ENCODE measurements at regions not wholly inside any gene's neighbourhood (a gene's known extent, or its start where the extent isn't known, plus 50 kb on each side); places are given as distances from the start of the nearest gene placed in this dataset.

DNA sequence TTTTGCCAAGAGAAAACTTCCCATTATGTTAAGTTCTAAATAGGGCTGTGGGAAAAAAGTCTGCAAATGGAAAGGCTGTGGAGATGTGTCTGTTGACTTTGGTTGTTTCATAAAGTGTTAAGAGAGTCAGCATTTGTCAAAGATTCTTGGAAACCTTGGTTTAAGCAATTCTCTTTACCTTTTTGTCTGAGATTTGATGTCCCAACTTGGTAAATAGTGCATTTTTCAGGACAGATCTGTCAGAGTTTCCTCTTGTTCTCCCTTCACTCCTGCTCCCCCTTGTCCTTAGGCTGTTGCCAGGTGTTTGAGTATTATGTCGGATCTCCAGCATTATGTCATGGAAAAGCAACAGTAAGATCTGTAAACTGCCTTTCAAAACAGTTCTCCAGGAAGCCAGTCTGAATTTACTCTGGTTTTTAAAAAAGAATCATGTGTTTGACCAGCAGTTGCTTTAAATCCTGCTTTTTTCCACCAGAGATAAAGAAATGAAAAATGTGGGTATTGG, 79.1 kb upstream of the ADAMTSL1 start:
- no peak overlapping the region for H2AFZ ChIP-seq (ENCODE audit: insufficient read depth, low read depth, low read length, poor library complexity, severe bottlenecking)
- Mint-ChIP-seq H3K27me3 (no peaks in the 10 kb centered on the region), H3K4me1 (no peaks in the 10 kb centered on the region), H3K4me3 (no peak overlapping the region), H3K9me3 (ENCODE audit: insufficient read depth) (no peaks in the 10 kb centered on the region), H3K27ac (no peak overlapping the region)
- no peaks in the 10 kb centered on the region for H3K27me3 ChIP-seq (replicated peaks in 1 of 4; ENCODE audit: control extremely low read depth in 1 of 4, control insufficient read depth in 3 of 4, insufficient read depth in 4 of 4, low read length in 3 of 4)
- no peaks in the 10 kb centered on the region for H4K20me1 ChIP-seq (ENCODE audit: control insufficient read depth, insufficient read depth, low read length, poor library complexity, severe bottlenecking)
- no peak overlapping the region for H3K27ac ChIP-seq (ENCODE audit: low read length in 2 of 2)
- intact Hi-C loops (cut with micrococcal nuclease): no loop called here
- no peak overlapping the region for H3K4me2 ChIP-seq (replicated peaks; ENCODE audit: low read depth, low read length, poor library complexity, severe bottlenecking)
- no peaks in the 10 kb centered on the region for H3K4me1 ChIP-seq (ENCODE audit: control insufficient read depth in 2 of 2, insufficient read depth in 2 of 2, low read length in 2 of 2)
- H3K4me3 ChIP-seq (ENCODE audit: control extremely low read depth in 1 of 5, extremely low read depth in 1 of 5, insufficient read depth in 1 of 5, low read depth in 2 of 5, low read length in 4 of 5): no peak overlapping the region
- H3K79me2 ChIP-seq (ENCODE audit: control insufficient read depth, insufficient read depth, low read length): no peaks in the 10 kb centered on the region
- DNase-seq: no peak
- ChIA-PET POLR2A (no interaction called here), CTCF (no interaction called here)
- no peak overlapping the region for H3K9ac ChIP-seq (ENCODE audit: low read length)
- no peak for ATAC-seq (ENCODE audit: low read depth)
- TF ChIP-seq, protein P1, sequence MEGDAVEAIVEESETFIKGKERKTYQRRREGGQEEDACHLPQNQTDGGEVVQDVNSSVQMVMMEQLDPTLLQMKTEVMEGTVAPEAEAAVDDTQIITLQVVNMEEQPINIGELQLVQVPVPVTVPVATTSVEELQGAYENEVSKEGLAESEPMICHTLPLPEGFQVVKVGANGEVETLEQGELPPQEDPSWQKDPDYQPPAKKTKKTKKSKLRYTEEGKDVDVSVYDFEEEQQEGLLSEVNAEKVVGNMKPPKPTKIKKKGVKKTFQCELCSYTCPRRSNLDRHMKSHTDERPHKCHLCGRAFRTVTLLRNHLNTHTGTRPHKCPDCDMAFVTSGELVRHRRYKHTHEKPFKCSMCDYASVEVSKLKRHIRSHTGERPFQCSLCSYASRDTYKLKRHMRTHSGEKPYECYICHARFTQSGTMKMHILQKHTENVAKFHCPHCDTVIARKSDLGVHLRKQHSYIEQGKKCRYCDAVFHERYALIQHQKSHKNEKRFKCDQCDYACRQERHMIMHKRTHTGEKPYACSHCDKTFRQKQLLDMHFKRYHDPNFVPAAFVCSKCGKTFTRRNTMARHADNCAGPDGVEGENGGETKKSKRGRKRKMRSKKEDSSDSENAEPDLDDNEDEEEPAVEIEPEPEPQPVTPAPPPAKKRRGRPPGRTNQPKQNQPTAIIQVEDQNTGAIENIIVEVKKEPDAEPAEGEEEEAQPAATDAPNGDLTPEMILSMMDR (IDR thresholded peaks at IDR 0.05): no peak
- no peaks in the 10 kb centered on the region for H3K9me3 ChIP-seq (ENCODE audit: control extremely low read depth in 1 of 3, control insufficient read depth in 2 of 3, insufficient read depth in 1 of 3, low read length in 2 of 3)
- H3K36me3 ChIP-seq (replicated peaks in 1 of 2; ENCODE audit: control extremely low read depth in 1 of 2, control insufficient read depth in 1 of 2, extremely low read depth in 1 of 2, insufficient read depth in 2 of 2, low read length in 1 of 2): no peaks in the 10 kb centered on the region
- no CpG with 5 or more reads among the region's 1 CpG for WGBS (ENCODE audit: insufficient coverage)

DNA sequence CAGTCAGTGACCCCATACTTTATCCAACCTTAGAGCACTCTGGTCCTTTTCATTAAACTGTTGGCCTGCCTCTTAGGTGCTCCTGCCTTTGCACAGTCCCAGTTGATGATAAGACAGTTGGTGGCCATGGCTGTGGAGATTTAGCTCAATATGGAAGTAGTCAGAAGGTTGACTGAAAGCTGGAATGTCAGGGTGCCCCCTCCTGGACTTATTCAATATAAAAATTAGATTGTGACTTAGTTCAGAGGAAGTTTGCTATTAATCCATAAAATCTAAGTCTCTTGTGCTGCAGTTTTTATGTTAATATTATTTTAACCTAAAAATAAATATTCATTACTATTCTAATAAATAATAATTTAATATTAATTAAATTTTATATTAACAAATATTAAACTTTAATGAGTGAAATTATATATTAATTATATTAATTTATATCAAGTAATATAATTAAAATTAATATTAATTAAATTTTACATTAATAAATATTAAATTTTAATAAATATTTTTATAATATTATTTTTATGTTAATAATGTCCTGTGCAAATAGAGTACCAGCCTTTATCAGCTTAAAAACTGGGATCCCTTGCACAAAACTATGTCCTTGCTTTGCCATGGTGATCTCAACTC, 77.7 kb upstream of the ADAMTSL1 start:
- ATAC-seq (ENCODE audit: low read depth) (no peak), DNase-seq (no peak)
- Mint-ChIP-seq H3K27ac (no peak overlapping the region), H3K9me3 (ENCODE audit: insufficient read depth) (no peaks in the 10 kb centered on the region), H3K4me3 (no peak overlapping the region), H3K4me1 (no peaks in the 10 kb centered on the region), H3K27me3 (no peaks in the 10 kb centered on the region)
- Histone ChIP-seq H3K27me3 (replicated peaks in 1 of 4; ENCODE audit: control extremely low read depth in 1 of 4, control insufficient read depth in 3 of 4, insufficient read depth in 4 of 4, low read length in 3 of 4) (no peaks in the 10 kb centered on the region), H3K9me3 (ENCODE audit: control extremely low read depth in 1 of 3, control insufficient read depth in 2 of 3, insufficient read depth in 1 of 3, low read length in 2 of 3) (no peaks in the 10 kb centered on the region), H3K9ac (ENCODE audit: low read length) (no peak overlapping the region), H3K36me3 (replicated peaks in 1 of 2; ENCODE audit: control extremely low read depth in 1 of 2, control insufficient read depth in 1 of 2, extremely low read depth in 1 of 2, insufficient read depth in 2 of 2, low read length in 1 of 2) (no peaks in the 10 kb centered on the region), H3K79me2 (ENCODE audit: control insufficient read depth, insufficient read depth, low read length) (no peaks in the 10 kb centered on the region), H2AFZ (ENCODE audit: insufficient read depth, low read depth, low read length, poor library complexity, severe bottlenecking) (no peak overlapping the region), H3K4me3 (ENCODE audit: control extremely low read depth in 1 of 5, extremely low read depth in 1 of 5, insufficient read depth in 1 of 5, low read depth in 2 of 5, low read length in 4 of 5) (no peak overlapping the region), H4K20me1 (ENCODE audit: control insufficient read depth, insufficient read depth, low read length, poor library complexity, severe bottlenecking) (no peaks in the 10 kb centered on the region), H3K27ac (ENCODE audit: low read length in 2 of 2) (no peak overlapping the region), H3K4me2 (replicated peaks; ENCODE audit: low read depth, low read length, poor library complexity, severe bottlenecking) (no peak overlapping the region), H3K4me1 (ENCODE audit: control insufficient read depth in 2 of 2, insufficient read depth in 2 of 2, low read length in 2 of 2) (no peaks in the 10 kb centered on the region)
- ChIA-PET POLR2A (no interaction called here), CTCF (no interaction called here)
- TF ChIP-seq, protein P1 (IDR thresholded peaks at IDR 0.05): no peak
- TF ChIP-seq EZH2 (IDR thresholded peaks at IDR 0.05; ENCODE audit: borderline replicate concordance, insufficient read depth, low read depth, low read length, poor library complexity, severe bottlenecking): no peak
- intact Hi-C loops (cut with micrococcal nuclease): no loop called here

Data from B cell (primary cell).